Activated T-cell treated with anti-CD3 and anti-CD28 coated beads for 24 hours (primary cell): ENCODE measurements at regions not wholly inside any gene's neighbourhood (a gene's known extent, or its start where the extent isn't known, plus 50 kb on each side); places are given as distances from the start of the nearest gene placed in this dataset.

Source experiments
- DNase-seq: peaks from one replicate; pipeline ENCODE4 v3.0.0-alpha.2; 2020; ENCODE audit warnings: low read depth

DNA sequence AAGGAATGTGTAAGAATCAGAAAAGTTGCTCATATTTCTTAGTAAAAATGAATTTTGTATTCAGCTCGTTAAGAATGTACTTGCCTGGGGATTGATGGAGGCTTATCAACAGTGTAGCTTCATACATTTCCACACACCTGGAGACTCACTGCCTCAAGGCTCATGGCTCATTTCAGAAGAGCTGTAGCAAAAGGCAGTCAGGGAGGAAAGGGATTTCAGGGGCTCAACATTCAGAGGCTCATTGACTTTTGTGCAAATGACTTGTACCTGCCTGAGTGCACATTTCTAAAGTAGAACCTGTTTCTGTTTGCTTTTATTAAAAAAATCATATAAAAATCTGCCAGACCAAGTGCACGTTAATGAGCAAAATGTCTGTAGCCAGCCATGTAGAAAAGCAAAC, 304.4 kb downstream of the KCNS3 start:
- no peak for DNase-seq

DNA sequence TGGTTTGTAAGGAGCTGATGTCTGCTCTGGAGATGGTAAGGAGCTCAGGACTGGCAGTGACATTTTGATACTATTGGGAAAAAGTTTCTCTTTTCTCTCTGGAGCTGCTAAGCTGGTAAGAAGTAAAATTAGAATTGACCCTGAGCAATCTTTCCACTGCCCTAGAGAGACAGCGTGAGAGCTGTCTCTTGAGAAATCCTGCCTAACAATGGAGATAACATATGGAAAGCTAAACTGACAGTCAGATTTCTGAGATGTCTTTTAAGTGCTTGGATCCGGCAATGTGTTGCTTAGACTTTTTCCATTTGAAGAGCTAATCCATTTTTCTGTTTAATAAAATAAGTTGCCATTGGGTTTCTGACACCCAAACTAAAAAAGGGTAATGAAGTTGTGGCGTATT, 302.4 kb downstream of the KCNS3 start:
- DNase-seq = no peak

DNA sequence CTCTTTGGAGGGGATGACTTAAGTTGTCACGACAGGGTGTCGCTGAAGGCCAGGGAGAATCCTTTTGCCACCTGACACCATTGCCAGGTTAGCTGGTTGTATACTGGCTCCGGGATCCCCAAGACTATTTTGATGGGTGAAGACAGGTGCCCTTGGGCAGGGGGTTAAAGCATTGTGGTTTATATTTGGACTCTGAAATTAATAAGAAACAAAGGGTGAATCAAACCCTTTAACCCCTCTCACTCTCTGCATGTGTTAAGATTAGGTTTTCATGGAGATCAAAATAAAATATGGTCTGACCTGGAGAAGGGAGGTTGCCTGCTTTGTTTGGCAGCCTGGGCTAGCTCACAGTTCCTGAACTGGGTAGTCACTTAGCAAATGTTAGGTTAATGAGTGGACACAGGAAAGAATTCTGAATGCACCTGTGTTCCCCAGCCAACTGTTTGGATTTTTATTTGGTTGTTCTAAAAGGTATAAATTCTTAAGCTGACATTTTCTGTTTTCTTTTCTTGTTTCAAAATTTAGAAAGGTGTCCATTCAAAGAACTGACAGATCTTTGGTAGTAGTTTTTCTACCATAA, 301.7 kb downstream of the KCNS3 start:
- DNase-seq = no peak

DNA sequence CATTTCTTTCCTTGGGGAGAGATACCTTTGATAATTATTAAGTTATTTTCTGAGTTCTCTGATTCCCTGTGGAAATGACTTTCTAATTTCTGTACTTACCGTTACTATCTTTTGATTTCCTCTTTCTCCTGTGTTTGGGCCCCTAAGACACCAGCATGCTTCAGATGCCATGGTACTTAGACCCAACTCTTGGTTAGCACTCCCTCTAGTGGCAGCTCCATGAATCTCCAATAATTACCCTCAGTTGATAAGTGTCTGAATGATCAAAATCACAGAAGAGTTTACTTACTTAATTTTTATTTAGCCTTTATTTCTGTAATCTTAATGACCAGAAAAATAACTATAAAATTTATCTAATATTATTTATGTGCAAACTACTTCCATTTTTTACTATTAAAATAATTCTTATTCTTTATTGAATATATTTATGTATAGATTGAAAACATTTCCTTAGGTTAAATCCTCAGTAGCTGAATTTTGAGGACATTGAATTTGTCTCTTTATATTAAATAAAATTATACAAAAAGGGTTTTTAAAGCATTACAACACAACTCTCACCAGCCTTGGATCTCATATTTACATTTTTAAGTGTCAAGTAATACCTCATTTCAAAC, 300.4 kb downstream of the KCNS3 start:
- DNase-seq = no peak

DNA sequence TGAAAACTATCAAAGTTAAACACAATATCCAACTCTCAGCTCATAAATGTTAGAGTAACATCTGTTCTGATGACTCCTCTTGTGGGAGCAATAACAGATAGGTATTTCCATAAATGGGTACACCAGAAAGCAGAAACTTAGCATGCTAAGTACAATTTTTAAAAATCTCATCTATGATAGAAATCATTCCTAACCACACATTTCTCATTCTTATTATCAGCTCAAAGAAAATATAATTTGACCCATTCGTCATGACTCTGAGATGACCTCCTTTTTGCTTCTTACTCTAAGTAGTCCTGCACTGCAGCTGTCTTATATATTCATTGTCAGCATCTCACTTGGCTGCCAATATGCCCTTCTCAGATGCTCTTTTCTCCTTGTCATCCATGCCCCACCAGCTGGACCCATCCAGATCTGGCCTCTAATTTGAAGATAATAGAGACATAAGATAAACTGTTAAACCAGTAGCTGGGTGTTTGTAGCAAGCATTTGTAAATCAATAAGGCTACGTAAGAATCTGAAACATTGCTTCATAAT, 298.3 kb downstream of the KCNS3 start:
- no peak for DNase-seq

DNA sequence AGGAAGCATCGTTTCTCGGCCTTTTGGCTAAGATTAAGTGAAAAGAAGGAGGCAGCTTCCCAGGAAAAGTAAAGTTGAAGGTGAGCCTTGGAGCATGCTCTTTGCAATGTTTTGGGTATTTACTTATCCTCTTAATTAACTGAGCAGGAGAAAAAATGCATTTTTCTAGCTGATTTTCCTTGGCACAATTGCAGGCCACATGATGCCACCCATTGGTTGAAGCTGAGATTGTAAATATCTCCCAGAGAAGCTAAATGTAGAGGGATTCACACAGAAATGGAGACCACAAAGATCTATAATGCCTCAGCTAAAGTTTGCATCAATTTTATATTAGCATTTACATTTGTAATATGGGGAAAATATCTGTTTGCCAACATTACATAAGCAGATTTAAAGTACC, 294.1 kb downstream of the KCNS3 start:
- no peak for DNase-seq

DNA sequence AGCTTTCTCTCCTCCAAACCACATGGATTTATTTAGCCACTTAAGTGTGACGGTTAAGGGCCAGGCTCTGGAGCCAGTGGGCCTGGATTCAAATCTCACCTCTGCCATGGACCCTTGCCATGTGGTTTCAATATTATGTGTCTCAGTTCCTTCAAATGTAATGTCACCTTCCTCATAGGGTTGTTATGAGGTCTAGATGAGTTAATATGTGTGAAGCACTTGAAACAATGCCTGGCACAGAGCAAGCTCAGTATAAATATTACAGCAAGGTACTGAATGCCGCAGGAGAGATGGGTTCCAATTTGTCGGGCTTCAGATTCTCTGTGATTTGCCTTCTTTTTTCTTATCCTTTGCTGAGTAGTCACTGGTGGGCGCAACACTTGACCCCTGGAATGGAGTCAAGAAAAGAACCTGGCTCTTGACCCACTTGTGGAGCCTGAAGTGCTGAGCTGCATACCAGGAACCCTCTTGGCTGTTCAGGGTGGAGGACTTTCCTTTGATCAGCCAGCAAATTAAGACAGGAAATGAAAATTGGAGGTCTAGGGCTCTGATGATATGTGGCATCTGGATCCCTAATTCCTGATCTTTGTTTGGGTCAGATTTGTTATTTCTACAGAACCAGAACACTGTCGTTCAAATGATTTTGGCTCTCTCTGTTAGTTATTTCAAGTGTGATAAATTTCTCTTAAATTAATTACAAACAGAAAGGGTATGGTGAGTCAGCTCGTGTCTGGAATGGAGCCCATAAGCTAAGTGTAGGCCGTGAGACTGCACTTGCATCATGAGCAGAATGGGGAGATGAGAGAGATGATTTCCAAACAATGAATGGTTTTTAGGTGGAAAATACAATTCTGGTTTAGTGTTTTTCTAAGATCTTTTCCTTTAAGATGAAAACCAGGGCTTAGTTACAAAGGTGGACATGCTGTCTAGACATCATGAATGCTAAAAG, 293.0 kb downstream of the KCNS3 start:
- DNase-seq = no peak

DNA sequence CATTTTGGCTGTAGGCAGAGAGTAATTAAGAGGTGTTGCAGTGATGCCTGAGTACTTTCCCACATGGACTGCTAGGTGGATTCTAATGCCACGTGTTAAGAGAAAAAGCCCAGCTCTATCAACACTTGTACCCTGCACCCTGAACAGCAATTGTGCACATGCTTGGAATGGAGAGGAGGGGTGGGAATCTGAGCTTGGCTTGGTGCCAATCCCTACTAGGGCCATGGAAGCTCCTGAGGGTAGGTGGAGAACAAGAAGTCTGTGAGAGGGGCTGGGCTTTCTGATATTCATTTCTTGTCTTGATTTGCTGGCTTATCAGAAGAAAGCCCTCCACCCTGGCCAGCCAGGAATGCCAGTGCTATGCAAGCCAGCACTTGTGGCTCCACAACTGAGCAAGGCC, 292.2 kb downstream of the KCNS3 start:
- DNase-seq = no peak

DNA sequence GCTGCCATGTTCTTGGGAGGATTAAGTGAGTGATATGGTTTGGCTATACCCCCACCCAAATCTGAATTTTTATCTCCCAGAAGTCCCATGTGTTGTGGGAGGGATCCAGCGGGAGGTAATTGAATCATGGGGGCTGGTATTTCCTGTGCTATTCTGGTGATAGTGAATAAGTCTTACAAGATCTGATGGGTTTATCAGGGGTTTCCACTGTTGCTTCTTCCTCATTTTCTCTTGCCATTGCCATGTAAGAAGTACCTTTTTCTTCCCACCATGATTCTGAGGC, 291.4 kb downstream of the KCNS3 start:
- no peak for DNase-seq

DNA sequence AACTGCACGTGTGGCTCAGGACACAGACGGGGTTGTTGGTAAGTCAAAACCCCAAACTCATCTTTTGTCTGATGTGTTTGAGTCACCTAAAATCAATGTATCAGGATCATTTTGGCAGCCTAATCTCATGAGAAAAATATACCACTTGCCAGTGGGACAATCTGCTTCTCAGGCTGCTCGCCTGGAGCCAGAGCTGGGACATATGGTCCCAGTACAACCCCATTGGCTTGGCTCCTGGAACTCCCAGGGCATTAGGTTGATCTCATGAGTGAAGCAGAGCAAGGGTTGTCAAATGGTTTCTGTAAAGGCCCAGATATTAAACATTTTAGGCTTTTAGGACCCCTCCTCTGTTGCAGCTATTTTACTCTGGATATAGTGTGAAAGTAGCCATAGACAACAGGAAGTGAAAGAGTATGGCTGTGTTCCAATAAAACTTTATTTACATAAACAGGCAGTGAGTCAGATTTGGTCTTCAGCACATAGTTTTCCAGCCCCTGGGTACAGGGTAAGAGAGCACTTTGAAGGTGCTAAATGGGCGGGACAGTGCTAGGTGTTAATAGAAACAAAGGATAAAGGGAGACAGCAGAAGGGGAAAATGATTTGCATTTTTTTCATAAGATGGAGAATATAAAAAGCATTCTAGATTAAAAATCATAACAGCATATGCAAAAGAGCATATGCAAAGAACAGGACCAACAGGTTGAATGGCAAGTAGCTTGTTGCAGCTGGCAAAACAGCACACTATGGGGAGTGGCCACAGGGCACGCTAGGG, 290.8 kb downstream of the KCNS3 start:
- no peak for DNase-seq

DNA sequence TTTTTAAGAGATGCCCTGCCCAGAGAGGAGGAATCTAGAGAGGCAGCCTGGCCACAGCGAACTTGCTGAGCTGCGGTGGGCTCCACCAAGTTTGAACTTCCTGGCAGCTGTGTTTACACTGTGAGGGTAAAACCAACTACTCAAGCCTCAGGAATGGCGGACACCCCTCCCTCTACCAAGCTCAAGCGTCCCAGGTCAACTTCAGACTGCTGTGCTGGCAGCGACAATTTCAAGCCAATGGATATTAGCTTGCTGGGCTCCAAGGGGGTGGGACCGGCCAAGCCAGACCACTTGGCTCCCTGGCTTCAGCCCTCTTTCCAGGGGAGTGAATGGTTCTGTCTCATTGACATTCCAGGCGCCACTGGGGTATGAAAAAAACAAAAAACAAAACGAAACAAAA, 289.4 kb downstream of the KCNS3 start:
- no peak for DNase-seq

DNA sequence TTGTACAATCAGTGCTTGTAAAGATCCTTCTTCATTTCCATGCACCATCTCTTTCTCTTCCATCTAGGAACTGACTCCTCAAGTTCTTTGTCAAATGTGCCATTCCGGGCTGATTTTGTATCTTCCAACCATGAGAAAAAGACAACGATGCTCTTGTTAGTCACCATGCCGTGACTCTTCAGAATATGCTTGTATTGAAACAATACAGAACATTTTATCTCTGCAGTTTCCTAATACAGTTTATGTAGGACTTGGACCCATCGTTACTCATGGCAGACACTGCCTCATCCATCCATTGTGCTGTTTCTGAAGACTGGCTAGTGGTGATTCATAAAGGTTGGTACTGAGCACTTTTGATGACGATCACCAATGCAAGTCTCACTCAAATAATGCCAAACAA, 283.2 kb downstream of the KCNS3 start:
- no peak for DNase-seq

DNA sequence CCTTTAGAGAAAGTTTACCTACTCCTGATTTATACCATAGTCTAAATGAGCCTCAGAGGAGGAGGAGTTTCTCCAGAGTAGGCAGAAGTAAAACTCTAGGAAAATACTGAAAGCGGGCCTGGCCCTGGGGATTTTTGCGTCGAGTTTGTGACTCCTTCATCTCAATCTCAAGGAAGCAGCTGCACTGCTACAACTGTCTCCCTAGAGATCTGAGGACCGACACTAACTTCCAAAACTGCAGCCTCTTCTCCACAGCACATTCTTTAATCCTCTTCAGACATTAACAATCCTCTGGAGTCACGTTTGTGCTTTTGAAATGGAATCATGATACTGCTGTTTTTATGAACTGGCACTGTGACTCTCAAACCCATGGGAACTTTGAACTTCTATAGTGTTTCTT, 281.4 kb downstream of the KCNS3 start:
- no peak for DNase-seq

DNA sequence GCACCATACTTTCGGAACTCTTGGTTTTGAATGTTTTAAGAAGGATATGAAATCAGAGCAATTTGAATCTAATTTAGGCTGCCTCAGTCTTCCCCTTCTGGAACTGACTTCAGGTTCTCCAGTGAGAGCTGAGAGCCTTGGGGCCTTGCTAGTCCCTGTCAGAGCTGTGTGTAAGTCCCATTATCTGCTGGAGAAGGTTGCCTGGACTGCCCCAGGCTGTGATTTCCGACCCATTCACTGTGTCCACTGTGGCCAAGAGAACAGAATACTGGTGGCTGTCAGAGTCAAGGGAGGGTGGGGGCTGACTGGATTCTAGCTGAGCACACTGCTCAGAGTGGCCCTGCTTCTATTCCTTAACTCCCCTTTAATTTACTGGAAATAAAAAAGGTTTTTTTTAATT, 278.0 kb downstream of the KCNS3 start:
- no peak for DNase-seq

DNA sequence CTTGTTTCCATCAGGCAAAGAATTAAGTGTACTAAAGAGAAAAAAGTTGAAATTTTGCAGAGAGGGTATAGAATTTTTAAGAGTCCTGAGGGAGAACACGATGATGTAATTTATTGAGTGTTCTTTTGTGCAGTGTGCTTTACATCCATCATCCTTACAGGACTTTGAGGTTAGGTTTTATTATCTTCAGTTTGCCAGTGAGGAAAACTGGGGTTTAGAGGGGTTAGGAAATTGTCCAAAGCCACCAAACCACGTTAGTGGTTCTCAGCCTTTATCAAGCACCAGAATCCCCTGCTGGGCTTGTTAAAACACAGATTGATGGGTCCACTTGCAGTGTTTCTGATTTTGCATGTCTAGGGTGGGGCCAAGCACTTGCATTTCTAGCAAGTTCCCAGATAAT, 277.5 kb downstream of the KCNS3 start:
- DNase-seq = no peak

DNA sequence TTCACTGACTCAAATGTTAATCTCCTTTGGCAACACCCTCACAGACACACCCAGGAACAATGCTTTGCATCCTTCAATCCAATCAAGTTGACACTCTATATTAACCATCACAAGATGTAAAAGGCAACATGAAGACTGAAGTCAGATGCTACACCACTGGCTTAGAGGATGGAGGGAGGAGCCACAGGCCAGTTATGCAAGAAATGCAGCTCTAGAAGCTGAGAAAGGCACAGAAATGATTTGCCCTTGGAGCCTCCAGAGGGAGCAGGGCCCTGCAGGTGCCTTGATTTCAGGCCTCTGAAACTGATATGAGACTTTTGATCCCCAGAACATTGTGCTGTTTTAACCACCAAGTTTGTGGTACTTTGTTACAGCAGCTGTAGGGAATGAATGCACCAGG, 276.3 kb downstream of the KCNS3 start:
- no peak for DNase-seq

DNA sequence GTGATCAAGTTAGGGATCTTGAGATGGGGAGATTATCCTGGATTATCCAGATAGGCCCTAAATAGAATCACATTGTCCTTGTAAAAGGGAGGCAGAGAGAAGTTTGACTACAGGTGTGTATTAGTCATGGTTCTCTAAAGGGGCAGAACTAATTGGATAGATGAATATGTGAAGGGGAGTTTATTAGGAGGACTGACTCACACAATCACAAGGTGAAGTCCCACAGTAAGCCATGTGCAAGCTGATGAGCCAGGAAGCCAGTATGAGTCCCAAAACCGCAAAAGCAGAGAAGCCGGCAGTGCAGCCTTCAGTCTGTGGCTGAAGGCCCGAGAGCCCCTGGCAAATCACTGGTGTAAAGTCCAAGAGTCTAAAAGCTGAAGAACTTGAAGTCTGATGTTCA, 275.8 kb downstream of the KCNS3 start:
- DNase-seq = no peak

DNA sequence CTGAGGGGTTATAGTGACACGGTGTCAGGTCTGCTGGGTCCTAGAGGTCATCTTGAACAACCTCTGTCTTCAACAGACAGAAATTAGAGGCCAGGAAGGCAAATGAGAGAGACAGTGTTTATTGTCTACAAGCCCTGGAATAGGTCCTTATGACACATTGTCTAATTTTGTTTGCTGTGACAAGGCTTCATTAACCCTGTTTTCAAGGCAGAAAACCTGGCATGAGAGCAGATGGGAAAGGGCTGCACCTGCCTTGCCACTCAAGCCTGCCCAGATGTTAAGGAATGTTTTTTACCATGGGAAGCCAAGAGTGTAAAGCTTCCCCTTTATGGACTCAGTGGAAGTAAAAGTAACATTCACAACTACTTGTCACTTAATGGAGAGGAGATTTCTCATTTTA, 275.3 kb downstream of the KCNS3 start:
- DNase-seq = no peak

DNA sequence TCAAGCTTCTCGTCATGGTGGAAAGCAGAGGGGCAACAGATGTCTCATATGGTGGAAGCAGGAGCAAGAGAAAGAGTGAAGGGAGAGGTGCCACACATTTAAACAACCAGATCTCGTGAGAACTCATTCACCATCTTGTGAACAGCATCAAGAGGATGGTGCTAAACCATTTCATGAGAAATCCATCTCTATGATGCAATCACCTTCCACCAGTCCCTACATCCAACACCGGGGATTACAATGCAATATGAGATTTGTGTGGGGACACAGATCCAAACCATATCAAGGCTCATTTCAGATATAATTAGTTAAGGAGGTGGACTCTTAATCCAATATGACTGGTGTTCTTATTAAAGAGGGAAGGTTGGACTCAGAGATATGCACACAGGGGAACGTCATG, 272.8 kb downstream of the KCNS3 start:
- no peak for DNase-seq

DNA sequence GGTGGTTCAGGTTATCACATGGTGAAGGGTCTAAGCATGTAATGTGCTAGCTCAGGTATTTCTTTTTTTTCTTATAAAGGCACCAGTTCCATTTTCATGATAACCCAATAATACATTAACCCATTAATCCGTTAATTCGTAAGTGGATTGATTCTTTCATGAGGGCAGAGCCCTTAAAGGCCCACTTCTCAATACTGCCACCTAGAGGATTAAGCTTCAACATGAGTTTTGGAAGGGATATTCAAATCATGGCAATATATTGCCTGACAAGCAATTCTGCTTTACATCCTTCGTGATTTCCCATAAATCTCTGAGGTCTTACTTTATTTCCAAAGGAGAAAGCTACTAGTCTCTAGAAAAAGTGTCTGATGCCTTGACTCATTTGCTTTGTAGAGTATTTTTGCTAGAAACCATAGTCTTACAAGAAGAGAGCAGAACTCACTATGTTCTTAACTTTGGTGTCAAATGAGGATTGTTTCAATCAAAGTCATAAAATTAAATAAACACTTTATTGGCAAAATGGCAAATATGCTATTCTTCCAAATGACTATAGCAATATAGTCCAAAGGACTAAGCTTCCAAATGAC, 271.3 kb downstream of the KCNS3 start:
- DNase-seq = no peak

DNA sequence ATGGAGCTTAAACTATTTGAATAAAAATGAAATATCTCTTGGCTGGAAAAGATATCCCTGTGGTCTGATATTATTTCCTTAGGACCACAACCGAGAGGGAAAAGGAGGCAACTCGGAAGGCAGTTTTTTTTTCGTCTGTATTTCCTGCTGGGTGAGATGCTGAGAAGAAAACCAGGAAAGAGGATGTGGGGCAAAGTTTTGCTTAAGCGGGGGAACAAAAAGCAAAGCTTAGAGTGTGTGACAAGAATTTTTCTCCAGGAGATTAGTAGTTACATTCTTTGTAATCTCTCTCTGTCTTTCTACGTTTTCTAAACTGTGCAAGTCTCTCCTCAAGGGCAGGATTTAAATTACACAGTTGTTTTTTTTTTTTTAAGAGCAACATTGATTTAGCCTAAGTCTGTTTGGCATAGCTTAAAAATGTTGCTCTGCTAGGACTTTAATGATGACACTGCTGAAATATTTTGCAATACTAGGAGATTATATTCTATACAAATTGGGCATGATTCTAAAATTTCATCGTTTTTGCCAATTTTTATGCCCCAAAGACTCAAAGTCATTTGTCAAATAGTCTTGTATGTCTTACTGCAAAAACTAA, 258.5 kb downstream of the KCNS3 start:
- no peak for DNase-seq

DNA sequence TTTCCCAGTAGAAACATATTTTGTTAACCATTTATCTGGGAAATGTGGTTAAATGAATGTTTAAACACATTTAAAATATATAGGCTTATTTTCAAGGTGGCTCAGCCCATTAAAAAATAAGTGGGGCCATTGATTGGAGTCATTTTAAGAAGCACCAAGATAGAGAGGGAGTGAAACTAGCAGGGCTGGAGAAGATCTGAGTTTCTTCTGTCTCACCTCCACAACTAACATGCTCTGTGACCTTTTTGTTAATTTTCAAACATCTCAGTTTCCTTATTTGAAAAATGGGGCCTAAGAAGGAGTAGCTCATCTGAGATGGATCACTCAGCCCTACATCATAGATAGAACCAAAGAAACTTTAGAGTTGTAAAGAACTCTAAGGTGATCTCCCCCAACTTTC, 254.8 kb downstream of the KCNS3 start:
- no peak for DNase-seq
